ENCODE measurements at regions not wholly inside any gene's neighbourhood (a gene's known extent, or its start where the extent isn't known, plus 50 kb on each side); places are given as distances from the start of the nearest gene placed in this dataset.

DNA sequence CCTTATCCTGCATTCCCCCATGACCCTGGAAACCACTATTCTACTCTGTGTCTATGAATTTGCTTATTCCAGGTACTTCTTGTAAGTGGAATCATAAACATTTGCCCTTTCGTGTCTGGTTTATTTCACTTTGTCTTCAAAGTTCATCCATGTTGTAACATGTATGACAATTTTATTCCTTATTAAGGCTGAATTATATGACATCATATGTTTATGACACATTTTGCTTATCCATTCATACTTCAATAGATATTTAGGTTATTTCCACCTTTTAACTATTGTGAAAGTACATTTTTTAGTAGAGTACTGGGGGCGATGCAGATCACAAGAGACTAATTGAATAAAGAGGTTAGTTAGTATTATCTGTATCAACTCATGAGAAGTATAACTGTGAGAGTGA, 591.6 kb downstream of the UTRN start:
- no peak overlapping the region for H3K9ac ChIP-seq (ENCODE audit: insufficient read length, low read depth)
- TF ChIP-seq YY1 (IDR thresholded peaks at IDR 0.05; ENCODE audit: insufficient read depth, insufficient read length) (no peak), SUZ12 (IDR thresholded peaks at IDR 0.05; ENCODE audit: extremely low read depth, insufficient read depth, insufficient read length) (no peak), ZNF274 (IDR thresholded peaks at IDR 0.05; ENCODE audit: low read depth, low read length) (no peak)
- H3K4me1 ChIP-seq (ENCODE audit: insufficient read depth, insufficient read length) = no peaks in the 10 kb centered on the region
- H3K27me3 ChIP-seq (ENCODE audit: insufficient read depth, insufficient read length) = no peaks in the 10 kb centered on the region
- H3K36me3 ChIP-seq (ENCODE audit: insufficient read depth, insufficient read length, low read length) = no peaks in the 10 kb centered on the region
- H3K9me3 ChIP-seq (ENCODE audit: insufficient read depth, low read length) = peaks cover 20% of the 10 kb centered on the region; the same call in 1 of the 2 replicates
- no peak for DNase-seq (ENCODE audit: low read depth, low spot score)
- no peak overlapping the region for H3K4me3 ChIP-seq (ENCODE audit: insufficient read length, low read depth)

- H3K9me3 ChIP-seq (ENCODE audit: insufficient read depth, low read length) = peaks cover 16% of the 10 kb centered on the region; the same call in 1 of the 2 replicates
- H3K4me1 ChIP-seq (ENCODE audit: insufficient read depth, insufficient read length) = no peaks in the 10 kb centered on the region
- H3K4me3 ChIP-seq (ENCODE audit: insufficient read length, low read depth) = no peak overlapping the region
- DNase-seq (ENCODE audit: low read depth, low spot score) = no peak
- H3K9ac ChIP-seq (ENCODE audit: insufficient read length, low read depth) = no peak overlapping the region
- H3K27me3 ChIP-seq (ENCODE audit: insufficient read depth, insufficient read length) = no peaks in the 10 kb centered on the region
- TF ChIP-seq YY1 (IDR thresholded peaks at IDR 0.05; ENCODE audit: insufficient read depth, insufficient read length) (no peak), ZNF274 (IDR thresholded peaks at IDR 0.05; ENCODE audit: low read depth, low read length) (no peak), SUZ12 (IDR thresholded peaks at IDR 0.05; ENCODE audit: extremely low read depth, insufficient read depth, insufficient read length) (no peak)
- H3K36me3 ChIP-seq (ENCODE audit: insufficient read depth, insufficient read length, low read length) = no peaks in the 10 kb centered on the region
These were observed 592.0 kb downstream of the UTRN start for GRCh38 chr6:144877118-144877517.

GRCh38 chr6:144878577-144878976, 593.4 kb downstream of the UTRN start:
- Histone ChIP-seq H3K36me3 (ENCODE audit: insufficient read depth, insufficient read length, low read length) (no peaks in the 10 kb centered on the region), H3K9ac (ENCODE audit: insufficient read length, low read depth) (no peak overlapping the region), H3K9me3 (ENCODE audit: insufficient read depth, low read length) (peaks cover 5% of the 10 kb centered on the region; the same call in 1 of the 2 replicates), H3K4me1 (ENCODE audit: insufficient read depth, insufficient read length) (no peaks in the 10 kb centered on the region), H3K27me3 (ENCODE audit: insufficient read depth, insufficient read length) (no peaks in the 10 kb centered on the region), H3K4me3 (ENCODE audit: insufficient read length, low read depth) (no peak overlapping the region)
- no peak for TF ChIP-seq SUZ12 (IDR thresholded peaks at IDR 0.05; ENCODE audit: extremely low read depth, insufficient read depth, insufficient read length)
- no peak for TF ChIP-seq ZNF274 (IDR thresholded peaks at IDR 0.05; ENCODE audit: low read depth, low read length)
- no peak for TF ChIP-seq YY1 (IDR thresholded peaks at IDR 0.05; ENCODE audit: insufficient read depth, insufficient read length)
- DNase-seq (ENCODE audit: low read depth, low spot score) = no peak

DNA sequence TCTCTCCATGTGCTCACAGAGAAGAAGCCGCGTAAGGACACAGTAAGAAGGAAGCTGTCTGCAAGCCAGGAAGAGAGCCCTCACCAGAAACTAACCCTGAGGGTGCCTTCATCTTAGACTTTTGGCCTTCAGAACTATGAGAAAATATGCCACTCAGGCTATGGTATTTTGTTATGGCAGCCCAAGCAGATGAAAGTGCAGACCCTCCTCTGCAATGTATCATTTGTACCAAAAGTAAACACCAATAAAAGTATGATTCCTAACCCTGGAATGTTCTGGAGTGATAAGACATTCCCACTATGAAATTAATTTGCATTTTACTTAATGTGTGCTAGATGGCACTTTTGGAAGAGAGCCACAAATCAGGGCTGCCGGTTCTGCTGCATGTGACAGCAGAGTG, 594.3 kb downstream of the UTRN start:
- Histone ChIP-seq H3K9me3 (ENCODE audit: insufficient read depth, low read length) (no peaks in the 10 kb centered on the region), H3K36me3 (ENCODE audit: insufficient read depth, insufficient read length, low read length) (no peaks in the 10 kb centered on the region), H3K27me3 (ENCODE audit: insufficient read depth, insufficient read length) (no peaks in the 10 kb centered on the region), H3K4me1 (ENCODE audit: insufficient read depth, insufficient read length) (no peaks in the 10 kb centered on the region), H3K4me3 (ENCODE audit: insufficient read length, low read depth) (no peak overlapping the region), H3K9ac (ENCODE audit: insufficient read length, low read depth) (no peak overlapping the region)
- TF ChIP-seq ZNF274 (IDR thresholded peaks at IDR 0.05; ENCODE audit: low read depth, low read length) (no peak), YY1 (IDR thresholded peaks at IDR 0.05; ENCODE audit: insufficient read depth, insufficient read length) (no peak), SUZ12 (IDR thresholded peaks at IDR 0.05; ENCODE audit: extremely low read depth, insufficient read depth, insufficient read length) (no peak)
- DNase-seq (ENCODE audit: low read depth, low spot score) = no peak

DNA sequence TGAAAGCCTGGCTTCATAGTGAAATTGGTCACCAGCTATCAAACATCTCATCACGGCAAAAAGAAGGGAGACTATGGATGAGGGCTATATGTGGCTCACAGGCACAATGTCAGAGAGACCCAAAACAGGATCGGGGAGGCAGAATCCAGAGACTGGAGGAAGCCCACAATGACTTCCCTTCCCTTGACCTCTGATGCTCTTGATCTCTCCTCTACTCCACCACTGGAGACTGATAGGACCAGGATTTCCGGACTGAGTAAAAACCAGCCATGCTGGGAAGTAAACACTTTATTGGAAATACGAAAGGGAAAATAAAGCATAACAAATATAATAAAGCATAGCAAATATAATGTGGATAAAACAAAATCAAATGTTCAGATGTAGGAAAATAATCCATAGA, 597.3 kb downstream of the UTRN start:
- TF ChIP-seq YY1 (IDR thresholded peaks at IDR 0.05; ENCODE audit: insufficient read depth, insufficient read length) = no peak
- TF ChIP-seq SUZ12 (IDR thresholded peaks at IDR 0.05; ENCODE audit: extremely low read depth, insufficient read depth, insufficient read length) = no peak
- TF ChIP-seq ZNF274 (IDR thresholded peaks at IDR 0.05; ENCODE audit: low read depth, low read length) = no peak
- H3K9ac ChIP-seq (ENCODE audit: insufficient read length, low read depth) = no peak overlapping the region
- no peaks in the 10 kb centered on the region for H3K4me1 ChIP-seq (ENCODE audit: insufficient read depth, insufficient read length)
- no peaks in the 10 kb centered on the region for H3K36me3 ChIP-seq (ENCODE audit: insufficient read depth, insufficient read length, low read length)
- H3K9me3 ChIP-seq (ENCODE audit: insufficient read depth, low read length) = no peaks in the 10 kb centered on the region
- H3K4me3 ChIP-seq (ENCODE audit: insufficient read length, low read depth) = no peak overlapping the region
- no peak for DNase-seq (ENCODE audit: low read depth, low spot score)
- no peaks in the 10 kb centered on the region for H3K27me3 ChIP-seq (ENCODE audit: insufficient read depth, insufficient read length)

- DNase-seq (ENCODE audit: low read depth, low spot score) = no peak
- Histone ChIP-seq H3K4me1 (ENCODE audit: insufficient read depth, insufficient read length) (no peaks in the 10 kb centered on the region), H3K9ac (ENCODE audit: insufficient read length, low read depth) (no peak overlapping the region), H3K4me3 (ENCODE audit: insufficient read length, low read depth) (no peak overlapping the region), H3K9me3 (ENCODE audit: insufficient read depth, low read length) (no peaks in the 10 kb centered on the region), H3K36me3 (ENCODE audit: insufficient read depth, insufficient read length, low read length) (no peaks in the 10 kb centered on the region), H3K27me3 (ENCODE audit: insufficient read depth, insufficient read length) (no peaks in the 10 kb centered on the region)
- TF ChIP-seq SUZ12 (IDR thresholded peaks at IDR 0.05; ENCODE audit: extremely low read depth, insufficient read depth, insufficient read length) = no peak
- TF ChIP-seq YY1 (IDR thresholded peaks at IDR 0.05; ENCODE audit: insufficient read depth, insufficient read length) = no peak
- TF ChIP-seq ZNF274 (IDR thresholded peaks at IDR 0.05; ENCODE audit: low read depth, low read length) = no peak
These were observed 598.8 kb downstream of the UTRN start for GRCh38 chr6:144883915-144884314.

- no peak for DNase-seq (ENCODE audit: low read depth, low spot score)
- Histone ChIP-seq H3K4me3 (ENCODE audit: insufficient read length, low read depth) (no peak overlapping the region), H3K27me3 (ENCODE audit: insufficient read depth, insufficient read length) (no peaks in the 10 kb centered on the region), H3K9me3 (ENCODE audit: insufficient read depth, low read length) (no peaks in the 10 kb centered on the region), H3K4me1 (ENCODE audit: insufficient read depth, insufficient read length) (no peaks in the 10 kb centered on the region), H3K9ac (ENCODE audit: insufficient read length, low read depth) (no peak overlapping the region), H3K36me3 (ENCODE audit: insufficient read depth, insufficient read length, low read length) (no peaks in the 10 kb centered on the region)
- no peak for TF ChIP-seq SUZ12 (IDR thresholded peaks at IDR 0.05; ENCODE audit: extremely low read depth, insufficient read depth, insufficient read length)
- TF ChIP-seq YY1 (IDR thresholded peaks at IDR 0.05; ENCODE audit: insufficient read depth, insufficient read length) = no peak
- TF ChIP-seq ZNF274 (IDR thresholded peaks at IDR 0.05; ENCODE audit: low read depth, low read length) = no peak
These were observed 600.7 kb downstream of the UTRN start for GRCh38 chr6:144885817-144886216.

Data from NT2/D1 (cell line).